A673 (cell line): ENCODE measurements at regions not wholly inside any gene's neighbourhood (a gene's known extent, or its start where the extent isn't known, plus 50 kb on each side); places are given as distances from the start of the nearest gene placed in this dataset.

Source experiments
- EZH2 ChIP-seq: fragments of 200-600 bp; sonication (generic); IDR thresholded peaks from 2 replicates; pipeline ENCODE4 v1.6.1; 2017; ENCODE audit warnings: borderline replicate concordance, low read depth, mild to moderate bottlenecking, mixed read lengths, antibody characterized with exemption, low read length; ENCODE audit not compliant: poor library complexity, severe bottlenecking
- TF ChIP-seq, protein P1 (sequence below): fragments of 300-800, 200-600 bp; sonication (generic); conservative IDR thresholded peaks from 2 replicates; pipeline ENCODE4 v1.5.1; 2017; ENCODE audit warnings: low read depth, mild to moderate bottlenecking, antibody characterized with exemption, low read length, moderate library complexity, mixed read lengths

DNA sequence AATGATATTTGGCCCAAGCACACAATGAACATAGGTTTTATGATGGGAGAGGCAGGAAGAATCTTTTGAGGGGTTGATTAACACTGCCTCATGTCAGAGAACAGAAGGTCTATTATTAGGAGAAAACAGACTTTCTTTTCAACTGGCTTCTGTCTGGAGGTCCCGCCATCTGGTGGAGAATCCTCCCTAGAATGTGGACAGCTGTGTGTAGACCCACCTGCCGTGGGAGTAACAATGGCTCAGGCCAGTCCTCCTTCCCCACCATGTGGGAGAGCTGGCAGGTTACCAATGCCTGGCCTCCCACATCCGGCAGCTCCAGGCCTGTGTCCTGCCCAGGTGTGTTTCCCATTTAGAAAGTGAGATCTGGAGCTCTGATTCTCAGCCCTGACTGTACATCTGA is 70.4 kb upstream of the AOAH start:
- TF ChIP-seq, protein P1, sequence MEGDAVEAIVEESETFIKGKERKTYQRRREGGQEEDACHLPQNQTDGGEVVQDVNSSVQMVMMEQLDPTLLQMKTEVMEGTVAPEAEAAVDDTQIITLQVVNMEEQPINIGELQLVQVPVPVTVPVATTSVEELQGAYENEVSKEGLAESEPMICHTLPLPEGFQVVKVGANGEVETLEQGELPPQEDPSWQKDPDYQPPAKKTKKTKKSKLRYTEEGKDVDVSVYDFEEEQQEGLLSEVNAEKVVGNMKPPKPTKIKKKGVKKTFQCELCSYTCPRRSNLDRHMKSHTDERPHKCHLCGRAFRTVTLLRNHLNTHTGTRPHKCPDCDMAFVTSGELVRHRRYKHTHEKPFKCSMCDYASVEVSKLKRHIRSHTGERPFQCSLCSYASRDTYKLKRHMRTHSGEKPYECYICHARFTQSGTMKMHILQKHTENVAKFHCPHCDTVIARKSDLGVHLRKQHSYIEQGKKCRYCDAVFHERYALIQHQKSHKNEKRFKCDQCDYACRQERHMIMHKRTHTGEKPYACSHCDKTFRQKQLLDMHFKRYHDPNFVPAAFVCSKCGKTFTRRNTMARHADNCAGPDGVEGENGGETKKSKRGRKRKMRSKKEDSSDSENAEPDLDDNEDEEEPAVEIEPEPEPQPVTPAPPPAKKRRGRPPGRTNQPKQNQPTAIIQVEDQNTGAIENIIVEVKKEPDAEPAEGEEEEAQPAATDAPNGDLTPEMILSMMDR, result no peak
- no peak for TF ChIP-seq EZH2
